ENCODE measurements at regions not wholly inside any gene's neighbourhood (a gene's known extent, or its start where the extent isn't known, plus 50 kb on each side); places are given as distances from the start of the nearest gene placed in this dataset.
"Not testable (repeated sequence)": the region's sequence is repeated elsewhere in the genome, so short reads cannot be mapped to it uniquely, and the experiment has no call there.

DNA sequence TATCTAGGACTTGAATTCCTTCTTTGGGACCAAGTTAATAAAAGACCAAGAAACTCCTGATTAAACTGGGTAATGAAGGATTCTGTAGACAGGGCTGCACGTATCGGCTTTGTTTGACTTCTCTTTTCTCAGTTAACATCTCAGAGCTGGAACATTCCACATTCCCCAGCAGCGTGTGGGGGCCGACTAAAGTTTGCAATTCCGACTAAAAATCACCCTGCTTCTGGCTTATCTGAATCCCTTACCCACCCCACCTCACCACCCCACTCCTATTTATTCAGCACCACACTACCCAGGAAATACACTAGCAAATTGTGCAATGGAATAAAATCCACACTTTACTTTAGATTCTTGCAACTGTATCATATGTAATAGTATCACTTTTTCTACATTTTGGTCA, 87.1 kb downstream of the EOMES start:
- WGBS, 3 donors: 48 to 81% (median 78%) methylated on average over 5 of the region's 5 CpGs
- H3K27ac ChIP-seq (ENCODE audit: low read depth, low read length): not testable (repeated sequence)

DNA sequence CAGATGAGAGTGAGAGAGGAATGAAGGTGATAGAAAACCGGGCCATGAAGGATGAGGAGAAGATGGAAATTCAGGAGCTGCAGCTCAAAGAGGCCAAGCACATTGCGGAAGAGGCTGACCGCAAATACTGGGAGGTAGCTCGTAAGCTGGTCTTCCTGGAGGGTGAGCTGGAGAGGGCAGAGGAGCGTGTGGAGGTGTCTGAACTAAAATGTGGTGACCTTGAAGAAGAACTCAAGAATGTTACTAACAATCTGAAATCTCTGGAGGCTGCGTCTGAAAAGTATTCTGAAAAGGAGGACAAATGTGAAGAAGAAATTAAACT, 88.9 kb downstream of the EOMES start:
- no peak overlapping the region for H3K27ac ChIP-seq (ENCODE audit: low read depth, low read length)
- WGBS, 3 donors: 6 to 44% (median 17%) methylated on average over 6 of the region's 6 CpGs

DNA sequence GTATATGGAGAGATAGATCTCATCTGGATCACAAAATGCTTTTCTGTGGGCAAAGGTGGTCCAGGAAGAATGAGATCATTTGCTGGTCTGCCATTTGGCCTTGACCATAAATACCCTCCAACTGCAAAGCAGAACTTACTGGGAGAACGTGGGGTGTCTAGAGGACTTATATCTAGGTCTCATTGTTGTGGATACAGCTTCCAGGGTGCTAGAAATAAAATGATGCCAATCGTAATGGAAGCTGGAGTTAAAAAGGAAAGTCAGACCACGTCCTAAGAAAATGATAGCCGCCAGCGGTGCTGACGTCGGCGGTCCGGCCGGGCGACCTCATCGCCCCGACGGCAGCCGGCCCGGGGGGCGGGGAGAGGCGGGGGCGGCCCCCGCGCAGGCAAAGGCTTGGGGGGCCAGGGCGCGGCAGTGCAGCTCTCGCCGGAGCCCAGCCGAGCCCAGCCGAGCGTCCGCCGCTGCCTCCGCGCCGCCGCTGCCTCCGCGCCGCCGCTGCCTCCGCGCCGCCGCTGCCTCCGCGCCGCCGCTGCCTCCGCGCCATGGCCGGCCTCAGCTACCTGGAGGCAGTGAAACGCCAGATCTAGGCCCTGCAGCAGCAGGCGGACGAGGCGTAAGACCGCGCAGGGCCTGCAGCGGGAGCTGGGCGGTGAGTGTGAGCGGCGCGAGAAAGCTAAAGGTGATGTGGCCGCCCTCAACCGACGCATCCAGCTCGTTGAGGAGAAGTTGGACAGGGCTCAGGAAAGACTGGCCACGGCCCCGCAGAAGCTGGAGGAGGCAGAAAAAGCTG, 89.5 kb downstream of the EOMES start:
- 1 to 15% (median 13%) methylated on average over 46 to 66 of the region's 66 CpGs for WGBS, 3 donors

DNA sequence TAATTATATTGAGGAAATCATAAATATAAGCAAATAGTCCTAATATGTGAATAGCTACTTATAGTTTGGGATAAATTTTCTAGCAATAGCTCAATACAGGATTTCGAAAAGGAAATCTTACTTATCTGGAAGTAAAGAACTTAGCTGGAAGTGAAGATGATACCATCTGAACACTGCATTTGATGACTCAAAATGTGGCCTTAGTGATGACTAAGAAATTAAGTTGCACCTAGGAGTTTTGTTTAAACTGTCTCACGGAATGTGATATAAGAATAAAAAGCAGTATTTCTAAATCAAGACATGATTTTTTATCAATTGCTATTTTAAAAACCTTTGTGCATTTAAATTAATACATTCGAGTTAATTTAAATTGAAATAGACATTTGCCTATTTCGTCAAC, 91.2 kb downstream of the EOMES start:
- no peak overlapping the region for H3K27ac ChIP-seq (ENCODE audit: low read depth, low read length)
- 80 to 91% (median 89%) methylated on average over 4 of the region's 4 CpGs for WGBS, 3 donors

More for the DNA sequence above, 89.5 kb downstream of the EOMES start:
- peak overlapping the region; percentile 33 for H3K27ac ChIP-seq (ENCODE audit: low read depth, low read length)

DNA sequence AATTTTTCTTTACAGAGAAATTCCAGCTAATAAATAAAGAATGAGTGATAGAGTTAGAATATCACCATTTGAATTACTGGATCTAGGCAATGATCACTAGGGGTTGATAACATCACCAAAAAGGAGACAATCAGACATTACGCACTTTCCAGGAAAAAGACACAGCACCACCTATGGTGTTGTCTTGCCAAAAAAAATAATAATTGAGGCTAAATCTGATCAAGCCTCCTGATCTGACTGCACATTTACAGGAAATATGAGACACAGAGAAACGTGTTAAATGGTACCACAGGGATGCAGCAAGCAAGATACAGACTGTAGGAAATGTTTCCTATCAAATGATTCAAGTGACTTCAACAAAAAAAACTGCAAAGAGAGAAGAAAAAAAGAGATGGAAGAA, 92.8 kb downstream of the EOMES start:
- no peak overlapping the region for H3K27ac ChIP-seq (ENCODE audit: low read depth, low read length)
- WGBS, 3 donors: 43 to 63% (median 47%) methylated on average over 2 of the region's 2 CpGs

DNA sequence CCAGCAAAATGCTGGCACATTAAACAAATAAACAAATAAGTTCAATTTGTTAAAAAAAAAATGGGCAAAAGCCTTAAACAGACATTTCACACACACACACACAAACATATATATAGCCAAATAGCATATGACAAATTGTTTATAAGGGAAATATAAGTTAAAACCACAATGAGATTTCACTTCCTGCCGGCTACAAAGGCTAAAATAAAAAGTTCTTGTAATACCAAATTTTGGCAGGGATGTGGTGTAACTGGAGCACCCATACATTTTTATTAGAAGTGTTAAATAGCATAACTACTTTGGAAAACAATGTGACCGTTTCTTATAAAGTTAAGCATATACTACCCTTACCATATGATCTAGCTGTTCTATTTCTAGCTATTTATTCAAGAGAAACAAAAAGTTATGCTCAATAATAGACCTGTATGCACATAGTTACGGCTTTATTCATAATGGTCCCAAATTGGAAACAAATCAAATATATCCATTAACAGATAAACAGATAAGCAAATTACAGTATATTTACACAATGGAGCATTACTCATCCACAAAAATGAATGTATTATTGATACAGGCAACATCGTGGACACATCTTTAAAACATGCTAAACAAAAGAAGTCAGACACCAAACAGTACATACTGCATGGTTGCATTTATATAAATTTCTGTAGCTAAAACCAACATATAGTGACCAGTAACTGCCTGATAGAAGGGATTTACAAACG, 93.9 kb downstream of the EOMES start:
- no peak overlapping the region for H3K27ac ChIP-seq (ENCODE audit: low read depth, low read length)
- 78 to 79% (median 79%) methylated on average over 5 of the region's 5 CpGs for WGBS, 3 donors

DNA sequence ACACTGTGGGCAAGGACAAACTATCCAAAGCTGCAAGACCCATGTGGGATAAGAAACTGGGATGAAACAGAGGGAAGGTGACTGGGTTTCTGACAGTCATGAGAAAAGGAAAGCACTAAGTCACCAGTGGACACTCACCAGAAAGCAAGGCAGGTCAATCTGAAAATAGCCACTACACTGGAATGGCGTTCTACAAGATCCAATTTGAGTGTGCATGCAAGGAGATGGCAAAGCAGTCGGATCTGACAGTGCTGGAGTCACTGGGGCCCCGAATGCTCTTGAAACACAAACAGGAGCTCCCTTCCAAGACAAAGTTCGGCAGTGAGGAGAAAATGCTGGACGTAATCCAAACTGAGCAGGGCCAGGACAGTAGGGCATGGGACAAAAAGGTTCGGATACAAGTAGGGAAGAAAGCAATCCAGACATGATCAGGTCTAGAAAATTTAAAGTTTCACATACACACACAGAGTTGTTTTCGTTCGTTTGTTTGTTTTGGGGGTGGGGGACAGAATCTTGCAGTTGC, 95.5 kb downstream of the EOMES start:
- 64 to 69% (median 65%) methylated on average over 8 of the region's 8 CpGs for WGBS, 3 donors
- no peak overlapping the region for H3K27ac ChIP-seq (ENCODE audit: low read depth, low read length)

DNA sequence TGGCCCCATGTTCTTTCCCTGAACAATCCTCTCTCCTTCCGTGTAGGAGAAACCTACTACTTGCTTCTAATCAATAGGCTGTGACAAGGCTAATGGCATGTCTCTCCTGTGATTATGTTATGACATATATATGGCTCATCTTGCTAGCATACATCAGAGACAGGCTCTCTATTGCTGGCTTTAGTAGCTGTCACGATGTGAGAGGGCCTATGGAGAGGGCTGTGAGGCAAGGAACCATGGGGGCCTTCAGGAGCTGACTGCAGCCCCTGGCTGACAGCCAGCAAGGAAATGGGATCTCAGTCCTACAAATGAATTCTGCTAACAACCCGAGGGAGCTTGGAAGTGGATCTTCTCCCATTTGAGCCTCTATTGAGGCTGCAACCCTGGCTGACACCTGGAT, 96.3 kb downstream of the EOMES start:
- no peak overlapping the region for H3K27ac ChIP-seq (ENCODE audit: low read depth, low read length)
- WGBS, 3 donors: 60 to 74% (median 69%) methylated on average over 3 of the region's 3 CpGs

DNA sequence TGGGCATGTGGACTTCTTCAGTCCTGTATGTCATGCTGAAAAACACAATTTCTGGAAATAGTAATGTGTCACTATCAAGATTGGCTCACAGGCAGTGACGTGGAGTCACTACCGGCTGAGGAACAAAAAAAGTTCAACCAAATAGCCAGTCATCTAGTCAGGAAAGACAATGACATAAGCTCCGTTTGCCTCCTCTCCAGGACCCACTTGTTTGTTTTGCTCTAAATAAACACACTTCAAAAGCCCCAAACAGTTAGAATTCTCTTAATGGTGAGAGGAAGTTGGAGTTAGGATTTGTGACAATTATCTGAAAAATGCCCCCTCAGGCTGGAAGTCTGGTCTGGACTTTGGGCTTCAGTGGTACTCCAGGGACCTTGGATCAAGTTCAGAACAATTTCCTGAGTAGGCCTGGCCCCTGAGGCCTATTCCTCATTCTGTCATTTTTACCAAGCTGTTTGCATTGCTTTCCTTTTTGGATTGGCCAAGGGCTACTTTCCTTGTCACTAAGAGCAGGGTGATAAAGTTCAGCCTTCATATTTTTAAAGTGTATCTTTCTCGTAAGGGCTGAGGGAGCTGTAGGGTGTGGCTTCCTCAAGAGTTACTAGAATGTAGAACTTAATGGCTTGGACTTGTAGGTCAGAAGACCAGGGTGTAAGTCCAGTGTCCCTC, 98.9 kb downstream of the EOMES start:
- WGBS, 3 donors: 36 to 52% (median 41%) methylated on average over 4 of the region's 4 CpGs
- no peak overlapping the region for H3K27ac ChIP-seq (ENCODE audit: low read depth, low read length)

DNA sequence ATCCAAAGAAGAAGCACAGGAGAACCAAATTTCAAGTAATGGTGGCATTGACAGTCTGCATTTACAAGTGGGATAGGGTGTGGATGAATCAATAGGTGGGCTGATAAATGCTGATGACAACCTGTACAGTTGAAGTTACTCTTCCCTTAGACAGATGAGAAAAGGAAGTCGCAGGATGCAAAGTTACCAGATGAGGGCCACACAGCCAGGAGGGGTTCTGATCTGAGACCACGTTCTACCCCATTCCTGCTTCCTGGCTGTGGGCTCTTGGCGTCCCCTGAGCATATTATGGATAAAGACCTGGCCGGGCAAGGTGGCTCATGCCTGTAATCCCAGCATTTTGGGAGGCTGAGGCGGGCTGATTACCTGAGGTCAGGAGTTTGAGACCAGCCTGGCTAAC, 104.6 kb downstream of the EOMES start:
- H3K27ac ChIP-seq (ENCODE audit: low read depth, low read length): no peak overlapping the region
- 76 to 87% (median 81%) methylated on average over 5 of the region's 5 CpGs for WGBS, 3 donors

DNA sequence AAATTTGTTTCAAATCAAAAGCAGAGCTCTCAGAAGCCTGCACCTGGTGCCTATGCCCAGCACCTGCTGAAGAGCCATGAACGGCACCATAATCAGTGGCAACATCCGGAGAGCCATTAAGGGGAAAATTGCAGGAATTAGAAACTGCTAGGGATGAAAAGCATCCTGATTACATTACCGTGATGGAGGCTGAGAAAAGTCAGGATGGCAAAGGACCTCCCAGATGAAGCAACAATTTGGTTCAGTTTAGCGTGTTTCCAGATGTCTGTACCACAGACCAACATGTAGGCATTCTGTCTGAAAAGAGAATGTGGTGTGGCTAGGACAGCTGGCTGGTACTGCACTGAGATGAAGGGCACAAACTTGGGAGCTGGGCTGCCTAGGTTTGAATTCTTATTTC, 106.1 kb downstream of the EOMES start:
- 77 to 85% (median 79%) methylated on average over 4 of the region's 4 CpGs for WGBS, 3 donors
- no peak overlapping the region for H3K27ac ChIP-seq (ENCODE audit: low read depth, low read length)

DNA sequence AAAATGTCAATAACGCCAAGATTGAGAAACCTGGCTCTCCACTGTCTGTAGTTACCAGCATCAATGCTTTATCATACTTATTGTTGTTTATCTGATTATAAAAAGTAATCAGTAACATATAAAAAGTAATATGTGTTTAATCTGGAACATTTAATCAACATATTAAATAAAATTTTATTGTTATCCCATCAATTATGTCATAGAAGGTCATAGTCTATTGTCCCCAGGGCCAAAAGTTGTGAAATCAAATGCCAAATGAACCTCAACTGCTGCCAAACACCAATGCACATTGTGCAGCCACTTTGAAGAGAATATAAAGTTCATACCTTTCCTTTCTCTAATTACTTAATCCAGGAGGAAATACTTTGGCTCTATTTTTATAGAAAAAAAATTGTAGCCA, 106.6 kb downstream of the EOMES start:
- 83 to 99% (median 97%) methylated on average over 1 of the region's 1 CpG for WGBS, 3 donors
- H3K27ac ChIP-seq (ENCODE audit: low read depth, low read length): no peak overlapping the region

DNA sequence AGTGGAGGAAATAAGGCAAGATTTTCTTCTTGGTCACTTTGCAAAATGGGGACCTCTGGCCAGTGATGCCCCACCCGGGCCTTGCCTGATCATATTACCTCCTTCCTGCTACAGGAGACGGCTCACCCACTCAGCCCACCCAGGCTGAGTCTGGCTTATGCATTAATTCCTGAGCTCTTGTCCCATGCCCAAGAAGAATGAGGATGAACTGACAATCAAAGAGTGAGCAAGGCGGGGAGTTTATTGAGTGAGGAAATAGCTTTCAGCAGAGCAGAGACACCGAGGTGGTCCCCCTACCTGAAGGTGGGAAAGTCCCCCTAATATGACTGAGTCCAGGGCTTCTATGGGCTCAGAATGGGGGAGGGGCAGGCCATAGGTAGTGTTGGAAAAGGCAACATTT, 107.5 kb downstream of the EOMES start:
- WGBS, 3 donors: 79 to 95% (median 91%) methylated on average over 4 of the region's 4 CpGs
- H3K27ac ChIP-seq (ENCODE audit: low read depth, low read length): no peak overlapping the region

DNA sequence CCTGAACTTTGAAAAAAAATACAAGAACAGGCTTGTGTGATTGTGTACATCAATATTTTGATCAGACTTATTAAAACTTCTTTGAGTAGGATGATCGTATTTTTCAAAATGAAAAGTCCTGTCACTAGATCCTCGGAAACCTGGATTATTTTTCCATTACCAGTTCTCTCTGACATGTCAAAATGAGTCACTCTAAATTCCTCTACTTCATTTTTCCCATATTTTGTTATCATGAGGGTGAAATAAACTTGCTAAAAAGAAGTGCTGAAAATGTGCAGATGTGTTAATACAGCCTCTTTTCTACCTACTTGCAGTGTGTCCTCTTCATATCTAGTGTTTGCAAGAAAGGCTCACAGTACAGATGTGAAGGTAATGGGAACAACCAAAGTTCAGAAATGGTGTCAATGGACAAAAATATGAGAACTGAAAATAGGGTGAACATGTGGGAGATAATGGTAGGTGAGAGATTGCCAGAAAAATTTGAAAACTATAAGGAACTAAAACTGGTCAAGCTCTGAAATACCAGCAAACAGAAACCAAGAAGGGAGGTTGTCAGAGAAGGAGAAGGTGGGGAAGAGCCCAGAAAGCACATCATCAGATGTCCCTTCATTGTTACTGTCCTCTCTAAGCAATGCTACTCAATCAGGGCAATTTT, 108.2 kb downstream of the EOMES start:
- no peak overlapping the region for H3K27ac ChIP-seq (ENCODE audit: low read depth, low read length)
- WGBS, 3 donors: 79 to 88% (median 85%) methylated on average over 2 of the region's 2 CpGs

DNA sequence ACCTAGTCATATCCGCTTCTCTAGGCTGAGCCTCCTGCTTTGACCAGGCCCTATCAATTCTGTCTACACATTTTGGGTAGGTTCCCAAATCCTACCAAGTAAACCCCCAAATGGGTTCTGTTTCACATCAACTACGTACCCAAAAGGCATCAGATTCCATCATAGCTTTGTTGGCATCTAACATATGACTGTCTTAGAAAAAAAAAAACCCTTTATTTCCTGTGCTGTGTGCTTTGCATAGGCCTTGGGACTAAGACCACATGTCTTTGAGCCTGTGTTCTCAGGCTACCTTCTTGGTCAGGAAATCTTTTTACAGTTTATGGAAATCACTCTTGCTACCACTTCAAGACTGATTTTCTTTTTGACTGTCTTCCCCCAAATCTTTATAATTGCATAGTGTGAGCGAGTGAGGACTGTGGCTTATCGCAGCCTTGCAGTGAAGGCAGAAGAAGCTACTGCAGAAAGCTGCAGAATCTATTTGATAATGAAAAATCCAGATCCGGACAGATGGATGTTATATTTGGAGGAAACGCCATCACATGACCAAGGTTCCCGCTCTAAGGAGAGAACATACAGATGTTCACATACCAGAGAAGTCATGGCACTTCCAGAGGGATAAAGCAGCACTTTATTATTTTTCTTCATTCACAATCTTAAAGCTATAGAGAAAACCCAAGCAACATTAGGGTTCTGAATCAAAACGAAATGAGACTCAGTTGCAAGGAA, 111.2 kb downstream of the EOMES start:
- 72 to 80% (median 77%) methylated on average over 8 of the region's 8 CpGs for WGBS, 3 donors
- H3K27ac ChIP-seq (ENCODE audit: low read depth, low read length): no peak overlapping the region

DNA sequence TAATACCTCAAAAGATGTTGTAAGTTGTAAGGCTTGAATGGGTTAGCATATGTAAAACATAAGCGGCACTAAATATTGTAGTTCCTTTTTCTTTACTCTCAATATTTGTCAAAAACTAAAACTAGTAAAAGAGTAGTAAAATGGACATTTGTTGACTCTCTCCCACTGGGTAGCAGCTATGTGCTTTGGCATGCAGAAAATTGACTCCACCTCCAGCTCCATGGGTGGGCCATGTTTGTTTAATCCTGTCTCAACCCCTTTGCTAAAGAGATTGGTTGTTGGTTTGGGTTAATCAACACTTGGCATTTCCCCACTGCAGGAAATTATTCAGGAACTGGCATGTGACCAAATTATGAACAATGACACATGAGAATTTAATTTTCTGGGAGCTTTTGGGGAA, 114.8 kb downstream of the EOMES start:
- H3K27ac ChIP-seq (ENCODE audit: low read depth, low read length): no peak overlapping the region
- WGBS, 3 donors: 84 to 87% (median 85%) methylated on average over 1 of the region's 1 CpG

DNA sequence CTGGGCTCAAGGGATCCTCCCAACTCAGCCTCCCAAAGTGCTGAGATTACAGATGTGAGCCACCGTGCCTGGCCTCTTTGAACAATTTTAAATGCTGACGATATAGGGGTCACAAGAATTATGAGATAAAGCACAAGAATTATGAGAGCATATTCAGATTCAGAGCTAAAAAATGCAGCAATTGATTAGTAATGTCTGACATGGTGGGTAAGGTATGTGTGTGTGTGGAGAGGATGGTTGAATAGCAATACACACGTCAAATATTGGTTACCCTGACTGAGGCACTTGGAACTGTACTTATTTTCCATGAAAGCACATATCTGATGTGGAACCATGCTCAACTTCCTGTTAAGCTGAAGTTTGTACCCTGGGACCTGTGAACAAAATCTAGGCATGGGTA, 115.6 kb downstream of the EOMES start:
- no peak overlapping the region for H3K27ac ChIP-seq (ENCODE audit: low read depth, low read length)
- WGBS, 3 donors: 79 to 94% (median 90%) methylated on average over 3 of the region's 3 CpGs

DNA sequence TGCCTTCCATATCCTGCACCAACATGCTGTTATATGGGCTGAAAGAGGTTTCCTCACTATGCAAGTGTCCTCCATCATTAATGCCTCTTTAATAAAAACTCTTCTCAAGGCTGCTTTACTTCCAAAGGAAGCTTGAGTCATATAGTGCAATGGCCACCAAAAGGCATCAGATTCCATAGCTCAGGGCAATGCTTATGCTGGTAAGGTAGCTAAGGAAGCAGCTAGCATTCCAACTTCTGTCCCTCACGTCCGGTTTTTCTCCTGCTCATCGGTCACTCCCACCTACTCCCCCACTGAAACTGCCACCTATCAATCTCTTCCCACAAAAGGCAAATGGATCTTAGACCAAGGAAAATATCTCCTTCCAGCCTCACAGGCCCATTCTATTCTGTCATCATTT, 117.1 kb upstream of the SLC4A7 start:
- 93 to 96% (median 95%) methylated on average over 3 of the region's 3 CpGs for WGBS, 3 donors
- not testable (repeated sequence) for H3K27ac ChIP-seq (ENCODE audit: low read depth, low read length)
